BE2C (cell line): ENCODE measurements at regions not wholly inside any gene's neighbourhood (a gene's known extent, or its start where the extent isn't known, plus 50 kb on each side); places are given as distances from the start of the nearest gene placed in this dataset.

Source experiments
- DNase-seq: peaks from one replicate; pipeline ENCODE4 v3.0.0-alpha.2; 2020
- H3K27me3 ChIP-seq: fragments of 250-450 bp; sonication (Bioruptor Pico); 2 replicates; pipeline ENCODE4 v1.5.1; 2020; ENCODE audit warnings: mild to moderate bottlenecking
- H3K36me3 ChIP-seq: fragments of 250-450 bp; sonication (Bioruptor Pico); 2 replicates; pipeline ENCODE4 v1.5.1; 2020; ENCODE audit warnings: mild to moderate bottlenecking
- H3K4me1 ChIP-seq: fragments of 250-450 bp; sonication (Bioruptor Pico); 2 replicates; pipeline ENCODE4 v1.5.1; 2020
- H3K4me3 ChIP-seq: 2 replicates; pipeline ENCODE4 v1.5.1; 2011; ENCODE audit warnings: low read depth, low read length
- H3K9me3 ChIP-seq: fragments of 250-450 bp; sonication (Bioruptor Pico); 2 replicates; pipeline ENCODE4 v1.5.1; 2020
- TF ChIP-seq, protein P1 (sequence below): IDR thresholded peaks from 2 replicates; pipeline ENCODE4 v1.5.1; 2012; ENCODE audit warnings: mild to moderate bottlenecking, low read depth, low read length

DNA sequence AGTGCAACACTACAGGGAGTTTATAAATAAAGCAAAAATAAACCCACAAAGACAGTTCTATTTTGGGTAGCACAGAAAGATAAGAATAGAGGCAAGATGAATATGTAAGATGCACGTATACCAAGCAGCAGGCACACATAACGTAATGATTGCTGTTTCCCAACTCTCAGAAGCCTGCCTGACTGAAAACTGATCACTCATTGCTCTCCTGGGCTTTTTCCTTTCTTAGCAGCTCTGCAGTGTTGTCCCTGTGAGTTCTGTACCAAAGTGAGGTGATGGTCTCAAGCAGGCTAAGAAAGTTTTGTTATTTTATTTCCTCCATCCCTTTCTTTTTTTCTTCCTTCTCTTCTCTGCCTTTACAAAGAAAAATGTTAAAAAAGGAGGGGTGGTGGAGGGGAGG lies 522.0 kb upstream of the MAN1A1 start:
- H3K36me3 ChIP-seq = no peaks in the 10 kb centered on the region
- H3K4me3 ChIP-seq = no peak overlapping the region
- TF ChIP-seq, protein P1, sequence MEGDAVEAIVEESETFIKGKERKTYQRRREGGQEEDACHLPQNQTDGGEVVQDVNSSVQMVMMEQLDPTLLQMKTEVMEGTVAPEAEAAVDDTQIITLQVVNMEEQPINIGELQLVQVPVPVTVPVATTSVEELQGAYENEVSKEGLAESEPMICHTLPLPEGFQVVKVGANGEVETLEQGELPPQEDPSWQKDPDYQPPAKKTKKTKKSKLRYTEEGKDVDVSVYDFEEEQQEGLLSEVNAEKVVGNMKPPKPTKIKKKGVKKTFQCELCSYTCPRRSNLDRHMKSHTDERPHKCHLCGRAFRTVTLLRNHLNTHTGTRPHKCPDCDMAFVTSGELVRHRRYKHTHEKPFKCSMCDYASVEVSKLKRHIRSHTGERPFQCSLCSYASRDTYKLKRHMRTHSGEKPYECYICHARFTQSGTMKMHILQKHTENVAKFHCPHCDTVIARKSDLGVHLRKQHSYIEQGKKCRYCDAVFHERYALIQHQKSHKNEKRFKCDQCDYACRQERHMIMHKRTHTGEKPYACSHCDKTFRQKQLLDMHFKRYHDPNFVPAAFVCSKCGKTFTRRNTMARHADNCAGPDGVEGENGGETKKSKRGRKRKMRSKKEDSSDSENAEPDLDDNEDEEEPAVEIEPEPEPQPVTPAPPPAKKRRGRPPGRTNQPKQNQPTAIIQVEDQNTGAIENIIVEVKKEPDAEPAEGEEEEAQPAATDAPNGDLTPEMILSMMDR = no peak
- no peaks in the 10 kb centered on the region for H3K9me3 ChIP-seq
- DNase-seq = no peak
- H3K4me1 ChIP-seq = no peaks in the 10 kb centered on the region; the same call in 1 of the 2 replicates
- no peaks in the 10 kb centered on the region for H3K27me3 ChIP-seq

DNA sequence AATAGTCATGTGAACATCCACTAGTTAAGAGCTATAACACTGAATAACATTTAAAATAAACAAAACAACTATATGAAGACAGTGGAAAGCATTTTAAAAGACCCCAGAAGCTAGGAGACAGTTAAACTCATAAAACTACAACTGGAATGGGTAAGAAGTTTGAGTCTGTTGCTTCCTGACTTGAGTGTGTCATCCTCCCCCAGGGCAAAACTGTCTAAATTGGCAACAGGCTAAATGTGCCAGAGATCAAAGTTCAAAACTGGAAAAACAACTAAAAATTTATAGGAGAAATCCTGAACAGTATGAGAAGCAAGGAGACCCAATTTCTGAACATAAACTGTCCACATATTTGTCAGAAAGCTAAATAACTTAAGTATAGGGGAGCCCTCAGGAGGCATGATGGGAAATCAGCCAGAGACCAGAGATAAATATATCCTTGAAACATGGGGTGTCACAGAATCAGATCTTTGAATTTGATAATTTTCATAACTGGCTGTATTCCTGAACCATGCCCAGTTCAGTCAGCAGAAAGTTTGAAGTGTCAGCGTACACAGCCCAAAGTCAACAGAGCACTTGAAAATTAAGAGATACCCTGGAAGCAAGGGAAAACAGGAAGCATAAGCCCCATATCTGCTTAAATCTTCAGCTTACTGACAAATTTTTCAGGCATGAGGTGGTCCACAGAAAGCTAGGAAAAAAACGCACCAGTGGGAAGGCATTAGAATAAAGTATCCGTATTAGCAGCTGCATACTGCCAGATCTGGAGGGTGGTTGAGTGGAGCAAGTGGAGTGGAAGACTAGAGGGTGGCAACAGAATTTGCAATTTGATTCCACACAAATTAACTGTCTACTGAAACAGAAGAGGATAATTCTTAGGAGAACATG lies 516.1 kb upstream of the MAN1A1 start:
- Histone ChIP-seq H3K36me3 (no peaks in the 10 kb centered on the region), H3K4me1 (no peaks in the 10 kb centered on the region), H3K9me3 (no peaks in the 10 kb centered on the region), H3K27me3 (no peaks in the 10 kb centered on the region), H3K4me3 (no peak overlapping the region)
- DNase-seq = no peak
- TF ChIP-seq, protein P1 = no peak

DNA sequence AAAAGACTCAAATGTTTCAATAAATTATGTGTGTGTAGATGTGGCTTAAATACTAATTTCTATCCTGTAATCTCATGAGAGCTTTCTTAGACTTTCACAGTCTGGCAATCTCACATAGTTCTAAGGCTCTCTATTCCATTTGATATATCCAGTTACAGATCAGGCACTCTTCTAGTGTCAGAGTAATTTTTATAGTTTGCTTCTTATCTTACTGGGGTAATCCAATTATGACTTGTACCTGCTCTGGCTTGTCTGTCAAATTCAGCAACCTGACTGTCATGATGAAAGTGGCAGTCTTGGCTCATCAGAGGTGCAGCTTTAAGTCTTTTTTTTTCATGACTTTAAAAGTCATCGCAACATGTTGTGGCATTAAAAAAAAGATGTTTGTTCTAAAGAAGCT lies 513.2 kb upstream of the MAN1A1 start:
- no peaks in the 10 kb centered on the region for H3K4me1 ChIP-seq

DNA sequence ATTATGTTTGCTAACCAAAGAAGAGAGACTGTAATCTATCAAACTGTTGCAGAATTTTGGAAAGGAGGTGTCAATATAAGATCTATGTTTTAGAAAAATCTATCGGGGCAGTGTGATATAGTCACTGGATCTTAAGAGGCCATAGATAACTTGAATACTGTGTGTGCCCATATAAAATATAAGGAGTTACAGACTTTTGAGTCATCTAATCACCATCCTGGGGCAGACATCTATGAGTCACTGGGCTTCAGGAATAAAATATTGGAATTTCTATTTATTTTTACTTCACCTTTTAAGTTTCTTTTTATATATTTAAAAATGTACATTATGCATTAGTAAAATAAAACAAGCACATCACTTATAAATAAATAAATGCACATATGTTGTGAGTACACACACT lies 509.3 kb upstream of the MAN1A1 start:
- Histone ChIP-seq H3K27me3 (no peaks in the 10 kb centered on the region), H3K4me1 (no peaks in the 10 kb centered on the region), H3K9me3 (no peaks in the 10 kb centered on the region), H3K36me3 (no peaks in the 10 kb centered on the region), H3K4me3 (no peak overlapping the region)
- no peak for DNase-seq
- TF ChIP-seq, protein P1 = no peak

More for the DNA sequence above, 513.2 kb upstream of the MAN1A1 start:
- H3K9me3 ChIP-seq = no peaks in the 10 kb centered on the region
- H3K36me3 ChIP-seq = no peaks in the 10 kb centered on the region
- TF ChIP-seq, protein P1 = no peak
- no peaks in the 10 kb centered on the region for H3K27me3 ChIP-seq
- no peak for DNase-seq
- H3K4me3 ChIP-seq = no peak overlapping the region

DNA sequence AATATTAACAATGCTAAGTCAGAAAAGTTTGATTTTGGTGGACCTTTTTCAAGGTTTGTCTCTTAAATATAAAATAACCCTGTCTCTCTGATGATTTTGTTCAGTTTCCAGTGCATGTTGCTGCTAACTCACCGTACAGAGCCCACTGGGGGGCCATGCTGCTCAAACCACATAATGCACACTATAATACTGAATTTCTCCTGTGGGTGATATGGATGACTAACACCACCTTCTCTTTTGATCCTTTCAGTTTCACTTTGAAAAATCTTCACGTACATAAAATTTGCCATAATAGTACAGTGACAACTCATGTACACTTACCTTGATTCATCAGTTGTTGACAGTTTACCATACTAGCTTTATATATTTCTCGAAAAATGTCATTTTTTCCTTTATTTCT lies 506.6 kb upstream of the MAN1A1 start:
- TF ChIP-seq, protein P1 = no peak
- Histone ChIP-seq H3K4me1 (no peaks in the 10 kb centered on the region), H3K36me3 (no peaks in the 10 kb centered on the region), H3K4me3 (no peak overlapping the region), H3K27me3 (no peaks in the 10 kb centered on the region), H3K9me3 (no peaks in the 10 kb centered on the region)
- no peak for DNase-seq

DNA sequence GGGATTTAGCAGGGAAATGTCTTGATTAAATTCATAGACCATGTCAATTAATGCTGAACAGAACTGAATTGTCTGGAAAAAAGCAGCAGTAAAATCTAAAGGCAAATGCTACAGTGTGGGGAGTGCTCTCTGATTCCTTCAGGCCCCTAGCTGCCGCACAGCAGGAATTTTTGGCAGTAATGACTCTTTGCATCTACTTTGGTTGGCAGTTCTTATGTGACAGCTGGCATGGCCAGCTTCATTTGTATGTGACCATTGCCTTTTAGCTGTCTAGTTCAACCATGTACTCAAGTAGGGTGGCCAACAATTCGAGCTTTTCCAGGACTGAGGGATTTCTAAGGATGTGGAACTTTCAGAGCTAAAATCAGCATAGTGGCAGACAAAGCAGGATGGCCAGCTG lies 499.1 kb upstream of the MAN1A1 start:
- Histone ChIP-seq H3K36me3 (no peaks in the 10 kb centered on the region), H3K4me3 (no peak overlapping the region), H3K9me3 (no peaks in the 10 kb centered on the region), H3K27me3 (no peaks in the 10 kb centered on the region), H3K4me1 (no peaks in the 10 kb centered on the region)
- TF ChIP-seq, protein P1 = no peak
- no peak for DNase-seq
